ENCODE measurements at regions not wholly inside any gene's neighbourhood (a gene's known extent, or its start where the extent isn't known, plus 50 kb on each side); places are given as distances from the start of the nearest gene placed in this dataset.

DNA sequence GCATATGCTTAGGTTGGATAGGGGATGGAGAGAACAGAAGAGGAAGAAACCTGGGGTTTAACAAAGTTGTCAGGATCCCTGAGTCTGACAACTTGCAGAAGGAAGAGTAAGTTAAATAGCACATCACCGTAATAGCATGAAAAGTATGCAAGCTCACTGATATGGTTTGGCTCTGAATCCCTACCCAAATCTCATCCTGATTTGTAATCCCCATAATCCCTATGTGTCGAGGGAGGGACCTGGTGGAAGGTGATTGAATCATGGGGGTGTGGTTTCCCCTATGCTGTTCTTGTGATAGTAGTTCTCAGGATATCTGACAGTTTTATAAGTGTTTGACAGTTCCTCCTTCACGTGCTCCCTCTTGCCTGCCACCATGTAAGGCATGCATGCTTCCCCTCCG is 193.3 kb downstream of the PSAT1 start:
- Histone ChIP-seq H3K9ac (ENCODE audit: low read depth, low read length) (no peak overlapping the region), H3K27ac (ENCODE audit: low read depth, low read length) (no peak overlapping the region), H3K36me3 (ENCODE audit: control insufficient read depth, insufficient read depth, low read length) (no peaks in the 10 kb centered on the region), H3K27me3 (ENCODE audit: control insufficient read depth, insufficient read depth, low read length) (no peaks in the 10 kb centered on the region), H3K4me1 (ENCODE audit: control insufficient read depth, insufficient read depth, low read length) (no peaks in the 10 kb centered on the region), H3K4me3 (ENCODE audit: low read depth, low read length) (no peak overlapping the region), H3K9me3 (ENCODE audit: control insufficient read depth, insufficient read depth, low read length) (no peaks in the 10 kb centered on the region; the same call in 1 of the 2 replicates)

DNA sequence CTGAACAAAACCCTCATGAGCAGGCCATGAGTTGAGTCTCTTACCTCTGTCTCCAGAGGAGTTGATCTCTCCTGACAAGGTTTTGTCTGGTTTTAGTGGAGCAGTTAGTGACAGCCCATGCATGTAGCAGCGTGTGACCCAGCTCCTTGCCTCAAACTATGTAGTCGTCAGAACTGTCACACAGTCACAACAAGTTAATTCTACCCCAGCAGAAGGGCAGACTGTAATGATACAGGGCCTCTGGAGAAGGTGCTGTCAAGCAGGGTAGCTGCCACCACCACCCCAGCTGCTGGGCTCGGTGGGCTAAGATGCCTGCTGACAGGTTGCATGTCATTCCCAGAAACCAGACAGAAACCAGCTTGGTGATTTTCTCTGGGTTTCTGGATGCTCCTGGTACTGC is 194.5 kb downstream of the PSAT1 start:
- no peak overlapping the region for H3K9ac ChIP-seq (ENCODE audit: low read depth, low read length)
- no peak overlapping the region for H3K4me3 ChIP-seq (ENCODE audit: low read depth, low read length)
- no peaks in the 10 kb centered on the region for H3K4me1 ChIP-seq (ENCODE audit: control insufficient read depth, insufficient read depth, low read length)
- H3K9me3 ChIP-seq (ENCODE audit: control insufficient read depth, insufficient read depth, low read length): no peaks in the 10 kb centered on the region; the same call in 1 of the 2 replicates
- no peak overlapping the region for H3K27ac ChIP-seq (ENCODE audit: low read depth, low read length)
- H3K27me3 ChIP-seq (ENCODE audit: control insufficient read depth, insufficient read depth, low read length): no peaks in the 10 kb centered on the region
- no peaks in the 10 kb centered on the region for H3K36me3 ChIP-seq (ENCODE audit: control insufficient read depth, insufficient read depth, low read length)

DNA sequence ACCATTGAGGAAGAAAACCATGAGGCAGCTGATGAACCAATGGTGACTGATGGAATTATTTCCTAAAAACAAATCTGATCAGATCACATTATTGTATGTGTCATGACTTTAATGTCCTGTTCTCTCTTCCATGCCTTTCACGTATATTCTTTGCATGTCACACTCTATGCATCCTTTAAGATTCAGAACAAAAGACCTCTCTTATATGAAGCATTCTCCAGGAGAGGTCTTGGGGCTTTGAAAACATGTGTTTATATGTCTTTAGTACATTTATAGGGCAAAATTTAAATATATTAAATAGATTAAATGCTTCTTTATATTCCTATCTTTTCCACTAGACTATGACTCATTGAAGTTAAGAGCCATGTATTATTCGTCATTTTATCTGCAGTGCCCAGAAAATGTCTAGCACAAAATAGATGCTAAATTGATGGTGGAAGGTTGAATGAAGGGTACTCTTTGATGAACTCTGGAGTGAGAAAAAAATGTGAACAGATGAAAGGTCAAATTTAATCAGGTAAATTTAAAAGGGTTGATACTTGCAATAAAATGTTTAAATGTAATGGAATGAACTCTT is 196.3 kb downstream of the PSAT1 start:
- Histone ChIP-seq H3K27me3 (ENCODE audit: control insufficient read depth, insufficient read depth, low read length) (no peaks in the 10 kb centered on the region), H3K36me3 (ENCODE audit: control insufficient read depth, insufficient read depth, low read length) (no peaks in the 10 kb centered on the region), H3K9ac (ENCODE audit: low read depth, low read length) (no peak overlapping the region), H3K9me3 (ENCODE audit: control insufficient read depth, insufficient read depth, low read length) (no peaks in the 10 kb centered on the region; the same call in 1 of the 2 replicates), H3K27ac (ENCODE audit: low read depth, low read length) (no peak overlapping the region), H3K4me3 (ENCODE audit: low read depth, low read length) (no peak overlapping the region), H3K4me1 (ENCODE audit: control insufficient read depth, insufficient read depth, low read length) (no peaks in the 10 kb centered on the region)

DNA sequence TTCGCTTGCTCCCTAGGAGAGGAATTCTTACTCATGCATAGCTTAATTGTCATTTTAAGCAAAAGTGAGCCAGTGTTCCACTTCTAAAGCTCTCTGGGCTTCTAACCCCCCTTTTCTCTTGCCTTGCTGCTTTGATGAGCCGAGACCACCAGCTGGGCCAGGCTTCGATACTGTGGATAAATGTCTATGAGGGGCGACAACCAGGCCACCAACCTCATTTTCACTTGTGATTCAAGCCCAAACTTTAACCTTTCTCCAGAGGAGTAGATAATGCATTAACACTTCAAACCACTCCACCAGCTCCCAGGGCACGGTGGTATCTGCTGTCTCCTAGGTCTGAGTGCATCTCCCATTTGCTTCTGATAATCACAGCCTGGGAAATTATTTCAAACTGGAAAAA is 205.6 kb downstream of the PSAT1 start:
- no peak overlapping the region for H3K4me3 ChIP-seq (ENCODE audit: low read depth, low read length)
- peaks cover 8% of the 10 kb centered on the region; the same call in 1 of the 2 replicates for H3K4me1 ChIP-seq (ENCODE audit: control insufficient read depth, insufficient read depth, low read length)
- no peak overlapping the region for H3K9ac ChIP-seq (ENCODE audit: low read depth, low read length)
- H3K27ac ChIP-seq (ENCODE audit: low read depth, low read length): no peak overlapping the region
- H3K9me3 ChIP-seq (ENCODE audit: control insufficient read depth, insufficient read depth, low read length): no peaks in the 10 kb centered on the region
- no peaks in the 10 kb centered on the region for H3K36me3 ChIP-seq (ENCODE audit: control insufficient read depth, insufficient read depth, low read length)
- no peaks in the 10 kb centered on the region for H3K27me3 ChIP-seq (ENCODE audit: control insufficient read depth, insufficient read depth, low read length)

DNA sequence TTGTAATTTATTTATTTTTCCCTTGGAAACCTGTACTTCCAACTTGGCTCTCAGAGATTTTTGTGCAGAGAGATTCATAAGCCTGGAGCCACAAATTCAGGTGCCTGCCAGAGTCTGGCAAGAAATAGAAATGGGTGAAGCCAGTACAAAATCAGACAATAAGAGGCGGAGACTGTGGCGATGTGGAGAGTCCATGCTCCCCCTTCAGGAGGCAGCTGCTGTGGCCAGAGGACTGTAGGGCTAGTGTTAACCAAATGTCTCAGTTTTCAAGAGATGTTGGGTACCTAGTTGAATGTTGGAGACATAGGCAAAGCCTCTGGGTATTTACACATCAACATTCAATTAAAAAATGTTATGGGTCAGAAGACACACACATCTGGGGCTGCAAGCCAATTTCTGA is 208.6 kb downstream of the PSAT1 start:
- no peak overlapping the region for H3K27ac ChIP-seq (ENCODE audit: low read depth, low read length)
- H3K9ac ChIP-seq (ENCODE audit: low read depth, low read length): no peak overlapping the region
- no peaks in the 10 kb centered on the region for H3K27me3 ChIP-seq (ENCODE audit: control insufficient read depth, insufficient read depth, low read length)
- H3K4me1 ChIP-seq (ENCODE audit: control insufficient read depth, insufficient read depth, low read length): peaks cover 8% of the 10 kb centered on the region; the same call in 1 of the 2 replicates
- no peaks in the 10 kb centered on the region for H3K36me3 ChIP-seq (ENCODE audit: control insufficient read depth, insufficient read depth, low read length)
- H3K4me3 ChIP-seq (ENCODE audit: low read depth, low read length): no peak overlapping the region
- H3K9me3 ChIP-seq (ENCODE audit: control insufficient read depth, insufficient read depth, low read length): no peaks in the 10 kb centered on the region

DNA sequence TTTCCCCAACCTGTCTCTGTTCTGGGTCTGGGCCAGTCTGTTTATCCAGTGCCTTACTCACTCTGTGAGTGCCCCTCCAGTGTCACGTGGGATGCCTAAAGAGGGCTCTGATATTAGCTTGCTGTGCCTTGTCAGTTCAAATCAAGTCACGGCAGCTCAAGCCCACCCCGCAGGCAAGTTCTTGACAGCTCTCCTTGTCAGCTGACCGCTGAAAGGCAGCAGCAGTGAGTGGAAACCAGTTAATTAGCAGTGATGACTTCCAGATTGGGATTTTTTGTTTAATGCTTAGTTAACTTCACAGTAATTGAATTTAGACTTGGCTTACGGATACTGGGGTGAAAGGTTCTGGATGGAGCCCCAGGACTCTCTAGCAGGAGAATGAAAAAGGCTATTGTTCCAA is 210.1 kb downstream of the PSAT1 start:
- Histone ChIP-seq H3K9me3 (ENCODE audit: control insufficient read depth, insufficient read depth, low read length) (no peaks in the 10 kb centered on the region), H3K4me3 (ENCODE audit: low read depth, low read length) (no peak overlapping the region), H3K9ac (ENCODE audit: low read depth, low read length) (no peak overlapping the region), H3K27me3 (ENCODE audit: control insufficient read depth, insufficient read depth, low read length) (no peaks in the 10 kb centered on the region), H3K36me3 (ENCODE audit: control insufficient read depth, insufficient read depth, low read length) (no peaks in the 10 kb centered on the region), H3K27ac (ENCODE audit: low read depth, low read length) (no peak overlapping the region), H3K4me1 (ENCODE audit: control insufficient read depth, insufficient read depth, low read length) (peaks cover 8% of the 10 kb centered on the region; the same call in 1 of the 2 replicates)

DNA sequence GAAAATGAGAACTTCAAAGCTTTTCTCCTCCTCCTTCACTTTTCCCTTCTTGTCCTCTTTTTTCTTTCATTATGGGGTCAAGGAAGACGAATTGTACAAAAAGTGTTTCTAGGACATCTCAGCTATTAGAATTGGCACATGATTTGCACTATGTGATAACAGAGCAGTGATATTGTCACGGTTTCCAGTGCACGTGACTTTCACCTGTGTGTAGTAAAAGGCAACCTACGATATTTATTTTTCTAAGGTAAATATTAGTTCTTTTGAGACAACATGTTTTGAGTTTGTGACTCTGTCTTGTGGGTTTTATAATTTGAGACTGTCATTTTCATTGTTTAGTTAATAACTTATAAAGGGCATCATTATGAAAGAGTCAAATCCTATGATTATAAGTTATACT is 213.1 kb downstream of the PSAT1 start:
- H3K9me3 ChIP-seq (ENCODE audit: control insufficient read depth, insufficient read depth, low read length): no peaks in the 10 kb centered on the region
- no peak overlapping the region for H3K9ac ChIP-seq (ENCODE audit: low read depth, low read length)
- H3K4me3 ChIP-seq (ENCODE audit: low read depth, low read length): no peak overlapping the region
- no peaks in the 10 kb centered on the region for H3K27me3 ChIP-seq (ENCODE audit: control insufficient read depth, insufficient read depth, low read length)
- H3K36me3 ChIP-seq (ENCODE audit: control insufficient read depth, insufficient read depth, low read length): no peaks in the 10 kb centered on the region
- H3K27ac ChIP-seq (ENCODE audit: low read depth, low read length): no peak overlapping the region
- no peaks in the 10 kb centered on the region for H3K4me1 ChIP-seq (ENCODE audit: control insufficient read depth, insufficient read depth, low read length)

DNA sequence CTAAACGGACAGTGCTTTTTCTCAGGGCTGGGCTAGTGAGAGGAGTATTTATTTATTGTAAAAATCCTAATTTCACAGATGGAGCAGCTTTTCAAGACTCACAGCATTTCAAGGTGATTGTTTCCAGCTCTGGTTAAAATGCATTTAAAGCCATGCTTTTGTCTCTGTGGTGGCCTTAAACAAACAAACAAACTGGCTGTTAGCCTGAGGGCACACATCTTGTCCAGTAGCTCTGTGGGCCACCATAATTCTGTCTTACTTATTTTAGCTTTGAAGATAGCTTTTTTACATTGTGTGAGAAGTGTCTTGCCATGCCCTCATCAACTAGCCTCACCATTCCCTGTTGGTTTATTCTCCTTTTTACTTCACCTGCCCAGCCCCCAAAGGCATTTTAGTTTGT is 218.2 kb downstream of the PSAT1 start:
- Histone ChIP-seq H3K27me3 (ENCODE audit: control insufficient read depth, insufficient read depth, low read length) (no peaks in the 10 kb centered on the region), H3K9ac (ENCODE audit: low read depth, low read length) (no peak overlapping the region), H3K4me3 (ENCODE audit: low read depth, low read length) (no peak overlapping the region), H3K4me1 (ENCODE audit: control insufficient read depth, insufficient read depth, low read length) (no peaks in the 10 kb centered on the region), H3K36me3 (ENCODE audit: control insufficient read depth, insufficient read depth, low read length) (no peaks in the 10 kb centered on the region), H3K27ac (ENCODE audit: low read depth, low read length) (no peak overlapping the region), H3K9me3 (ENCODE audit: control insufficient read depth, insufficient read depth, low read length) (peaks cover 10% of the 10 kb centered on the region; the same call in 1 of the 2 replicates)

DNA sequence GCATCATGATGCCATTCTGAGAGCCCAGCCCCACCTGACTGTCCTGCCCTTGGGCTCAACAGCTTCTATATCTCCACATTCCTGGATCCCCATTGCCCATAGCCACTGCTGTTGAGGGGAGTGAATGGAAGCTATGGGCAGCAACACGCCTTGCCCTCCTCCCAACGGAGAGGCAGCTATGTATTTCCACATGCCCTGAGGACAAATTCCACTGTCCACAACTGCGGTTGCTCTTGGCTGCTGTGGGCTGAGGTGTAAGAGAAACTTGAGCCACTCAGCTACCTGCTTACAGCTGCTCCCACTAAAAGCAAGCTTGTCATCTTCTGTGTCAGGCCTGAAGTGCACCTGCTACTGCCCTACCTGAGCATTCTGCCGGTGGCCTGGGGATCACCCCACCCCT is 222.9 kb downstream of the PSAT1 start:
- H3K27me3 ChIP-seq (ENCODE audit: control insufficient read depth, insufficient read depth, low read length): no peaks in the 10 kb centered on the region
- no peak overlapping the region for H3K4me3 ChIP-seq (ENCODE audit: low read depth, low read length)
- H3K4me1 ChIP-seq (ENCODE audit: control insufficient read depth, insufficient read depth, low read length): no peaks in the 10 kb centered on the region
- H3K36me3 ChIP-seq (ENCODE audit: control insufficient read depth, insufficient read depth, low read length): no peaks in the 10 kb centered on the region
- H3K27ac ChIP-seq (ENCODE audit: low read depth, low read length): no peak overlapping the region
- H3K9me3 ChIP-seq (ENCODE audit: control insufficient read depth, insufficient read depth, low read length): peaks cover 15% of the 10 kb centered on the region; the same call in 1 of the 2 replicates
- H3K9ac ChIP-seq (ENCODE audit: low read depth, low read length): no peak overlapping the region

DNA sequence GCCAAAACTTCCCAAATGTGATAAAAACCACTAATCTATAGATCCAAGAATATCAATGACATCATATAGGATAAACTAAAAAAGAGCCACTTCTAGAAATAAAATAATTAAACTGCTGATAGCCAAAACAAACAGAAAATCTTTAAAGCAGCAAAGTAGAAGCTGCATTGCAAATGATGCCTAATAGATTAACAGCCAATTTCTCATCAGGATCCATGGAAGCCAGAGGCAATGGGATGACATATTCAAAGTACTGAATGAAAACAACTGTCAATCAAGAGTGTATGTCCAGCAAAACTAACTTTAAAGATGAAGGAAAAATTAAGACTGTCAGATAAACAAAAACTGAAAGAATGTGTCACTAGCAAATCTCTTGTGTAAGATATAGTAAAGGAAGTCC is 224.8 kb downstream of the PSAT1 start:
- no peaks in the 10 kb centered on the region for H3K4me1 ChIP-seq (ENCODE audit: control insufficient read depth, insufficient read depth, low read length)
- H3K36me3 ChIP-seq (ENCODE audit: control insufficient read depth, insufficient read depth, low read length): no peaks in the 10 kb centered on the region
- H3K9me3 ChIP-seq (ENCODE audit: control insufficient read depth, insufficient read depth, low read length): peaks cover 15% of the 10 kb centered on the region; the same call in 1 of the 2 replicates

DNA sequence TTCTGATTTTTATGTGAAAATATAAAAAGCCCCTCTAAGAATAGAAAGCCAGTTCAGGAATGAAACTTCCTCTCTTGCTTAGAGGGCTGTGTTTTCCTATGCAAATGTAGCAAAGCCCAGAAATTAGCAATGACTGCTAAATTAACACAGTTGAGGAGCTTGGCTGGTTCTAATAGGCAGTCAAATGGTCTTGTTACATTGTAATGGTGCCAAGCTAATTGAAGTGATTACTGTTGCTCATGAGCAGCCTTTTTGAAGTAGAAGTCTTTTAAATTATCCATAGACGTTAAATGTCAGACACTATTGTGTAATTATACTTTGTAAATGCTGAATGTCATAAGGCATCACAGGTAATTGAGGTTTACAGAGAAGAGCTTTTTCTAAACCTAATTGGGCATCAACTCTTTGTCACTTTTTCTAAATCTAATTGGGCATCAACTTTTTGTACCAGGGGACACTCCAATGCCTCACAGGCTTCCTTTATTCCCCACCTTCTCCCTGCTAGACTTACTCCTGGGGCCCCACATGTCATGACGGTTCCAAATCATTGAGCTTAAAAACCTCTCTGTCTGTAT is 229.1 kb downstream of the PSAT1 start:
- no peak overlapping the region for H3K4me3 ChIP-seq (ENCODE audit: low read depth, low read length)
- peaks cover 8% of the 10 kb centered on the region for H3K4me1 ChIP-seq (ENCODE audit: control insufficient read depth, insufficient read depth, low read length)
- H3K36me3 ChIP-seq (ENCODE audit: control insufficient read depth, insufficient read depth, low read length): no peaks in the 10 kb centered on the region
- H3K9me3 ChIP-seq (ENCODE audit: control insufficient read depth, insufficient read depth, low read length): peaks cover 5% of the 10 kb centered on the region; the same call in 1 of the 2 replicates
- no peak overlapping the region for H3K27ac ChIP-seq (ENCODE audit: low read depth, low read length)
- H3K27me3 ChIP-seq (ENCODE audit: control insufficient read depth, insufficient read depth, low read length): no peaks in the 10 kb centered on the region
- no peak overlapping the region for H3K9ac ChIP-seq (ENCODE audit: low read depth, low read length)

More for the DNA sequence above, 224.8 kb downstream of the PSAT1 start:
- Histone ChIP-seq H3K27ac (ENCODE audit: low read depth, low read length) (no peak overlapping the region), H3K27me3 (ENCODE audit: control insufficient read depth, insufficient read depth, low read length) (no peaks in the 10 kb centered on the region), H3K9ac (ENCODE audit: low read depth, low read length) (no peak overlapping the region), H3K4me3 (ENCODE audit: low read depth, low read length) (no peak overlapping the region)

All from HUES48 (cell line).